Right ventricle myocardium superior (tissue), 1 donor: ENCODE measurements at regions not wholly inside any gene's neighbourhood (a gene's known extent, or its start where the extent isn't known, plus 50 kb on each side); places are given as distances from the start of the nearest gene placed in this dataset.
"Not testable (repeated sequence)": the region's sequence is repeated elsewhere in the genome, so short reads cannot be mapped to it uniquely, and the experiment has no call there.

ENCODE experiments used
- ATAC-seq: fragments of 200-7000 bp; cut with Tn5 transposase; one replicate; pipeline ENCODE4 v1.9.1; 2020; ENCODE audit warnings: mild to moderate bottlenecking; ENCODE audit not compliant: poor library complexity
- DNase-seq: peaks from one replicate; pipeline ENCODE4 v3.0.0-alpha.2; 2020
- intact Hi-C: fragments of 100-400 bp; cut with DNase I; formaldehyde crosslinking; loops from one replicate; pipeline ENCODE4 v1.11.2; 2022
- donor health status: DM: no; HTN: yes; CAD: no; lungs with severe emphysema.

DNA sequence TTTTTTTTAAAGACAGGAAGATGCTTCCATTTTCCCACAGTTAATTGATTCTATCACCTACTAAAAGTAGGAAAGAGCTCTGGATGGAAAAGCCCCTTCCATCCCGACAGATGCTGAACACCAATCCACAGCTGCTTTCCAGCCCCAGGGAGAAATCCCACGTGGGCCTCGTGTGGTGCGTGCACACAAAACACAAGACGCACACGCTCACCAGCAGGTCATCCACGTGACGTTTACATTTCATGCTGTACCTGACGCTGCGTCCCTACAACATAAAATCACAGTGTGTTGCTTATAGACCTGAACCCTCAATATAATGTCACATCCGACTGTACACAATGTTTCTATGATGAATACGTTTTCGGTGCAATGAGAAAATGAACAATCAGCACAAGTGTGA, 50.2 kb upstream of the DACT2 start:
- DNase-seq (peak; percentile 35), ATAC-seq (no peak)
- intact Hi-C loops = loop anchor here (5.0 kb wide), 1 partner anchor 513 kb away; no protein-coding TSS in a partner anchor

- peak; percentile 92 for ATAC-seq
- peak; percentile 85 for DNase-seq
- intact Hi-C loops = loop anchor here (5.0 kb wide), 1 partner anchor 512 kb away; no protein-coding TSS in a partner anchor
Observed at GRCh38 chr6:168370310-168370991, 50.9 kb upstream of the DACT2 start.

- DNase-seq = peak; percentile 13
- no peak for ATAC-seq
- intact Hi-C loops = loop anchor here (5.0 kb wide), 1 partner anchor 511 kb away; no protein-coding TSS in a partner anchor
Observed at GRCh38 chr6:168371185-168371584, 51.6 kb upstream of the DACT2 start.

DNA sequence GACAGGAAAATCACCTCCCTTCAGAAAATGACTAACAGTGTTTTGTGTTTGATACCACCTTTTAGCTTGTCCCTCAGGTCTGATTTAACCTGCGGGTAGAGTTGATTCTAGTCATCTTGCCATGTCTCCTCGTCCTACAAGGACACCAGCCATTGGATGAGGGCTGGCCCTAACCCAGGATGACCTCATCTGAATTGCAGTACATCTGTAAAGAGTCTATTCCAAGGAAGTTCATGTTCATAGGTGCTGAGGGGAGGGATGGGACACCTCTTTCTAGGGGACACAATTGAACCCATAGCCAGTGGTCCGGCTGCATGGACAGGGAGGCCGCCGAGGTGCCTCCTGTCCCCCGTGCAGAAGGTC, 52.0 kb upstream of the DACT2 start:
- intact Hi-C loops = loop anchor here (5.0 kb wide), 1 partner anchor 511 kb away; no protein-coding TSS in a partner anchor
- ATAC-seq (no peak), DNase-seq (peak; percentile 30)

DNA sequence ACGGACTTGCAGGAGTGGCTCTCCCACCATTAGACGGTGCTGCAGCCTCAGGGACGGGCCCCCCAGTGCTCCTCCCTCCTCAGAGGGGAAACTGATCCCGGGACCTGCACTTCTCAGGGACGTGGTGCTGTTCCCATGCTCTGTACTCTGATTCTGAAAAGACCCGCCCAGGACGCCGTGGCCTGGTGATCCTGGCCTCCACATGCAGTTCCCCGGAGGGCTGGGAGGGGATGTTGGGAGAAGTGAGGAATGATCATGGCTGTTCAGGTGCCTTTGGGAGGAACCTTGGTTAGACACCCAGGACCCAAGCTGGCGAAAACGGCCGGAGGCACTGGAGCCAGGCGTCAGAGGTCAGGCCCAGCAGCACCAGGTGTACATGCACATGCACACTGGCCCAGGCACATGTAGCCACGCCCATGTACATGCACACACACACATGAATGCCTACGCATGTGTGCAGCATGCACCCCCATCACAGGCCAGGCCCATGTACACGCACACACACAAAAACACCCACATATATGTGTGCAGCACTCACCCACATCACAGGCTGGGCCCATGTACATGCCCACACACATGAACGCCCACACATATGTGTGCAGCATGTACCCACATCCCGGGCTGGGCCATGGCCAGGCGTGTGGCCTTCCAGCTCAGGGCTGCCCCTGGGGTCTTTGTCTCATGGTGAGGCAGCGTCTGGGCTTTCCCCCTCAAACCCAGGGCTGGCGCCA, 52.6 kb upstream of the DACT2 start:
- peak; percentile 25 for DNase-seq
- no peak for ATAC-seq
- intact Hi-C loops = loop anchor here (5.0 kb wide), 1 partner anchor 510 kb away; no protein-coding TSS in a partner anchor

GRCh38 chr6:168372889-168373288, 53.3 kb upstream of the DACT2 start:
- peak; percentile 18 for DNase-seq
- no peak for ATAC-seq
- intact Hi-C loops = loop anchor here (5.0 kb wide), 1 partner anchor 509 kb away; no protein-coding TSS in a partner anchor

DNA sequence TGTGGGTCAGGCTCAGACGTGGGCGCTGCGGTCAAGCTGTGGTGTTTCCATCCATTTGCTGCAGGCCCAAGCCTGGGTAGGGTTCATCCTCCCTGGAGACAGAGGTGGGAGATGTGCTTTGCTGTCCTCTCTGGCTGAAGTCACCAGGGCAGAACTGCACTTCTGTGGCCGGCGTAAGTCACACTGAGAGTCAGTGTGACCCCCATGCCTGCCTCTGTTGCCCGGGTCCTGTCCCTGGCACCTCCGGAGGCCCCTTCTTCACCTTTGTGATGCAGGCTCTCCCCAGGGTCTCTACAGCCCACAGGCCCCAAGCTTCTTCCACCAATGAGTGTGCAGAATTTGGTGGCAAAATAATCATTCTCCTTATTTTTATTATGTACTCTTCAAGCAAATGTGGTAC, 53.8 kb upstream of the DACT2 start:
- intact Hi-C loops = loop anchor here (5.0 kb wide), 1 partner anchor 509 kb away; no protein-coding TSS in a partner anchor
- DNase-seq = peak; percentile 29
- ATAC-seq = no peak

DNA sequence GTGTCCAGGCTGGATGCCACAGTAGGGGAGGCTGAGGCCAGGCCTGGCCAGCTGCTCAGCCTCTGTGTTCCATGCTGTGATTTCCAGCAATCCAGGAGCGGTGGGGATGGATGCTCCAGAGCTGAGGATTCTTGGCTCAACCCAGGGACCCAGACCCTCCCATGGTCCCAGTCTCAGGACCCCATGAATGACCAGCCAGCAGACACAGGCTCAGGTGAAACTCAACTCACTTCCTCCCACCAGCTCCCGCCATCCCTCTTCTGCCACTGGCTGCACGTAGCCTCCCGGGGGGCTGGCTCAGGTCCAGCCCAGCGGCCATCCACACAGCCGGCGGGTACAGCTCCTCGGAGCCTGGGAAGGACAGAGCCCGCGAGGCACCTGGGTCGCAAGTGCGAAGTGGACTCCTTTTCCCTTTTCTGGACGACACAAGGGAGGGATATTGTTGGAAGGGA, 54.5 kb upstream of the DACT2 start:
- peak; percentile 24 for DNase-seq
- intact Hi-C loops = loop anchor here (5.0 kb wide), 1 partner anchor 508 kb away; no protein-coding TSS in a partner anchor
- ATAC-seq = no peak

- DNase-seq = no peak
- ATAC-seq = no peak
- intact Hi-C loops = loop anchor here (5.0 kb wide), 1 partner anchor 508 kb away; no protein-coding TSS in a partner anchor
Observed at GRCh38 chr6:168374541-168375071, 55.0 kb upstream of the DACT2 start.

DNA sequence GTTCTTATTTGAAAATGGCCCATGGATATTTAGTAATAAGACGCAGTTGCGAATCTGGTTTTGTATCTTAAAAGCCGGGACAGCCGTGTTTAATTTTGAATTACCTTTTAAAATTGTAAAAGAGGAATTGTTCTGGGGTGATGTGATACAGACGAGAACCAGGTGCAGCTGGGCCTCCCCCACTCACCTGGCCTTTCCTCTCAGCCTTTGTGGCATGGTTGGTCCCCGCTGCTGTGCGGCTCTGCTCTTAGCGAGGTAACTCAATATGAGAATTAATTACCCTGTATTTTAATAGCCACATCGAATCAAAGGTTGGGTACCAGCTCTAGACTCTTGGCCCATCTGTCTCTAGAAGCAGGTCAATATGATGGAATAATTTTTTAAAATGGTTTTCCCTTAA, 56.5 kb upstream of the DACT2 start:
- DNase-seq (peak; percentile 9), ATAC-seq (no peak)
- intact Hi-C loops = no loop called here

- intact Hi-C loops = no loop called here
- peak; percentile 35 for DNase-seq
- ATAC-seq = no peak
Observed at GRCh38 chr6:168376811-168377483, 57.4 kb upstream of the DACT2 start.

DNA sequence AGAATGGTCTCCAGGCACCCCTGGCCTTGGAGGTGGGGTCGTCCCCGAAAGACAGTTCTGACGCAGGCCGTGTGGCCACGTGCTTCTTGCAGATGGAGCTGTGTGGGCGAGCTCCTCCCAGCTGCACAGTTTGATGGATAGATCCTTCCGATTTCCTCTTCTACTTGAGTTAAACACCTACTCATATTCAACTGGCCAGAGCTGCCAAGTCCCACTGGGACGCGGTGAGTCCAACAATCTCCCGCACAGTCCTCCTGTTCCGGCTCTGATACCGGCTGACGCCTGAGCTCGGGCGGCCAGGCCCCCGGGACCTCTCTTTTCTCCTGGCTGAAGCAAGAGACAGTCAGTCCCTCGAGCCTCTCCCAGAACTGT, 57.9 kb upstream of the DACT2 start:
- ATAC-seq = peak; percentile 86
- DNase-seq = peak; percentile 65
- intact Hi-C loops = no loop called here

- DNase-seq = peak; percentile 9
Observed at GRCh38 chr6:168377856-168378832, 58.6 kb upstream of the DACT2 start.

GRCh38 chr6:168379579-168379978, 60.0 kb upstream of the DACT2 start:
- ATAC-seq, DNase-seq, intact Hi-C loops: not testable (repeated sequence)

More at GRCh38 chr6:168377856-168378832, 58.6 kb upstream of the DACT2 start:
- peak; percentile 54 for ATAC-seq
- intact Hi-C loops = no loop called here

DNA sequence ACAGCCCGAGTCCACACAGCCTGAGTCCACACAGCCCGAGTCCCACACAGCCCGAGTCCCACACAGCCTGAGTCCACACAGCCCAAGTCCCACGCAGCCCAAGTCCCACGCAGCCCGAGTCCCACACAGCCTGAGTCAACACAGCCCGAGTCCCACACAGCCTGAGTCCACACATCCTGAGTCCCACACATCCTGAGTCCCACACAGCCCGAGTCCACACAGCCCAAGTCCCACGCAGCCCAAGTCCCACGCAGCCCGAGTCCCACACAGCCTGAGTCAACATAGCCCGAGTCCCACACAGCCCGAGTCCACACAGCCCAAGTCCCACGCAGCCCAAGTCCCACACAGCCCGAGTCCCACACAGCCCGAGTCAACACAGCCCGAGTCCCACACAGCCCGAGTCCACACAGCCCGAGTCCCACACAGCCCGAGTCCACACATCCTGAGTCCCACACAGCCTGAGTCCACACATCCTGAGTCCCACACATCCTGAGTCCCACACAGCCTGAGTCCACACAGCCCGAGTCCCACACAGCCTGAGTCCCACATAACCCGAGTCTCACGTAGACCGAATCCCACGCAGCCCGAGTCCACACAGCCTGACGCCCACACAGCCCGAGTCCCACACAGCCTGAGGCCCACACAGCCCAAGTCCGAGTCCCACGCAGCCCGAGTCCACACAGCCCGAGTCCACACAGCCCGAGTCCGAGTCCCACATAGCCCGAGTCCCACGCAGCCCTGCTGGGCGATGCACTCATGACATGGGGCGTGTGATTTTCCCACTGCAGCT, 60.6 kb upstream of the SMOC2 start:
- DNase-seq, intact Hi-C loops, ATAC-seq: not testable (repeated sequence)

DNA sequence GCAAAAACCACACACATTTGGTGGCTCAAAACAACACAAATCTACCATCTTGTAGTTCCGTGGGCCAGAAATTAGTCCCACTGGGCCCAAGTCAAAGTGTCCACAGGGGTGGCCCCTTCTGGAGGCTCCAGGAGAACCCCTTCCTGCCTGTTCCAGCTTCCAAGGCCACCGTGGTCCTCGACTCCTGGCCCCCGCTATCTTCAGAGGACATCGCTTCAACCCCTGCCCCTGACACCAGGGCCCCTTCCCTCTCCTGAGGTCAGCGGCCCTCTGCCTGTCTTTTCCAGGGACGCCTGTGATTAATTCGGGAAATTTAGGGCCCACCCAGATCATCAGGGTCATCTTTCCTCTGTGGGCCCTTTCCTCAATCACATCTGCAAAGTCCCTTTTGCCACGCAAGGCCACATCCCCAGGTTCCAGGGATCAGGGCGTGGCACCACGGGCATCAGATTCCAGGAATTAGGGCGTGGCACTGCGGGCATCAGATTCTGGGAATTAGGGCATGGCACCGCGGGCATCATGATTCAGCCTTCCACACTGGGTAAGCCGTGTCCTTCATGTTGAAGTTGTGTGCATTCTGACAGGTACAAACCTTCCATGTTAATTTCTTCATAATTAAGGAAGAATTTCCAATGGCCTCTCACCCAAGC, 59.9 kb upstream of the SMOC2 start:
- DNase-seq = no peak
- intact Hi-C loops = no loop called here
- ATAC-seq = no peak
